ENCODE measurements at regions not wholly inside any gene's neighbourhood (a gene's known extent, or its start where the extent isn't known, plus 50 kb on each side); places are given as distances from the start of the nearest gene placed in this dataset.
"Not testable (repeated sequence)": the region's sequence is repeated elsewhere in the genome, so short reads cannot be mapped to it uniquely, and the experiment has no call there.

DNA sequence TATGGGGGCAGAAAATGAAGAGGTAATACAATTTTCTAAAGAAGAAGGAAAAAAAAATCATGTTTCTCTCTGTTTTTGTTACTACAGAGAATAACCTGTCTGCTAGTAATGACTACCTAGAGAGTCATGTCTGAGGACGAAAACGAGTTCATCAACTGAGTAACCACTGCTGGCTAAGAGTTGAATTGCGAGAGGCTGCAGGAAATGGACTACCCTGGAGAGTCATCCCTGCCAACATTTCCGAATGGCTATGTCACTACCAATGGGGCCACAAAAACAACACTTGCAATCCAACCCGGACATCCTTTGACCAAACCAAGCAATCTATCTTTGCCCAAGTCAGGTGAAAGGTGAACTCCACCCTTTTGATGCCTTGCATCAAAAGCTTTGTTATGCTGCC, 120.6 kb downstream of the FCRL5 start:
- H3K4me3 ChIP-seq (ENCODE audit: low read length) = no peak overlapping the region
- H3K9me3 ChIP-seq (ENCODE audit: control insufficient read depth, low read length) = no peaks in the 10 kb centered on the region
- H3K36me3 ChIP-seq (ENCODE audit: control insufficient read depth, insufficient read depth, low read length, severe bottlenecking) = no peaks in the 10 kb centered on the region
- H3K27me3 ChIP-seq (replicated peaks; ENCODE audit: control insufficient read depth, insufficient read depth, low read length) = no peaks in the 10 kb centered on the region
- H3K4me1 ChIP-seq (ENCODE audit: control insufficient read depth, insufficient read depth, low read length) = no peaks in the 10 kb centered on the region
- H3K9ac ChIP-seq (ENCODE audit: low read length) = no peak overlapping the region
- no peak for DNase-seq (ENCODE audit: low read depth)

DNA sequence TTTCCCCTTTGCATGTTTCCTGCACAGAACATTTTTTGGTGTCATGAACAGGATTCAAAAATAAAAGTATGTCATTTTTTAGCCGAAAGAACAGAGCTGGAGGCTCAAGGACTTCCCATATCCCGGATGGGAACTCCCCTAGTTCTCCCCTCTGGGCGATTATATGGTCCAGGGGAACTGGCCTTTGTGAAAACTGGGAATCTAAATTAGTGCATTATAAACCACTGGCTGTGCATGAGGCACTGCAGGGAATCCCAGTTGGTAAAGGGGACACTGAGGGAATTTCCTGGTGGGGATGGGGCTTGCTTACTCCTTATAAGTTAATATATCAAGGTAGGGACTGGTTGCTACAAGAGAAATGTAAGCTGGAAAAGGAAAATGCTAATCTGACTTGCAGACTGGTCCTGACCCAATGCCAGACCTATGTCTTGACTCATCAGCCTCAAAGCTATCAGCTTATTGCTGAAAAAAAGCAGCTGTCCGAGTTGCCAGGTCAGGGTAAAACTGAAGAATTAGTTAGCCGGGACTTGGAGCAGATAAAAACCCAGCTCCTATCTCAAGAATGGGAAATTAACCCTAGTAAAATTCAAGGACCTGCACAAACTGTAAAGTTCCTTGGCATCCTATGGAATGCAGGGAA, 122.6 kb downstream of the FCRL5 start:
- Histone ChIP-seq H3K27me3 (replicated peaks; ENCODE audit: control insufficient read depth, insufficient read depth, low read length) (no peaks in the 10 kb centered on the region), H3K9ac (ENCODE audit: low read length) (no peak overlapping the region), H3K9me3 (ENCODE audit: control insufficient read depth, low read length) (no peaks in the 10 kb centered on the region), H3K4me3 (ENCODE audit: low read length) (no peak overlapping the region), H3K36me3 (ENCODE audit: control insufficient read depth, insufficient read depth, low read length, severe bottlenecking) (no peaks in the 10 kb centered on the region), H3K4me1 (ENCODE audit: control insufficient read depth, insufficient read depth, low read length) (no peaks in the 10 kb centered on the region)
- DNase-seq (ENCODE audit: low read depth) = peak; percentile 8

DNA sequence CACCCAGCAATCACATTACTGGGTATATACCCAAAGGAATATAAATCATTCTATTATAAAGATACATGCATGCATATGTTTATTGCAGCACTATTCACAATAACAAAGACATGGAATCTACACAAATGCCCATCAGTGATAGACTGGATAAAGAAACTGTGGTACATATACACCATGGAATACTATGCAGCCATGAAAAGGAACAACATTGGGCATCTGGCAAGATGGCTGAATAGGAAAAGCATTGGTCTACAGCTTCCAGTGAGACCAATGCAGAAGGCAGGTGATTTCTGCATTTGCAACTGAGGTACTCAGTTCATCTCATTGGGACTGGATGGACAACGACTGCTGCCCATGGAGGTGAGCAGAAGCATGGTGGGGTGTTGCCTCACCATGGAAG, 128.6 kb downstream of the FCRL5 start:
- DNase-seq (ENCODE audit: low read depth); H3K9me3 ChIP-seq (ENCODE audit: control insufficient read depth, low read length); H3K36me3 ChIP-seq (ENCODE audit: control insufficient read depth, insufficient read depth, low read length, severe bottlenecking); H3K4me1 ChIP-seq (ENCODE audit: control insufficient read depth, insufficient read depth, low read length); H3K4me3 ChIP-seq (ENCODE audit: low read length); H3K27me3 ChIP-seq (replicated peaks; ENCODE audit: control insufficient read depth, insufficient read depth, low read length); H3K9ac ChIP-seq (ENCODE audit: low read length): not testable (repeated sequence)

DNA sequence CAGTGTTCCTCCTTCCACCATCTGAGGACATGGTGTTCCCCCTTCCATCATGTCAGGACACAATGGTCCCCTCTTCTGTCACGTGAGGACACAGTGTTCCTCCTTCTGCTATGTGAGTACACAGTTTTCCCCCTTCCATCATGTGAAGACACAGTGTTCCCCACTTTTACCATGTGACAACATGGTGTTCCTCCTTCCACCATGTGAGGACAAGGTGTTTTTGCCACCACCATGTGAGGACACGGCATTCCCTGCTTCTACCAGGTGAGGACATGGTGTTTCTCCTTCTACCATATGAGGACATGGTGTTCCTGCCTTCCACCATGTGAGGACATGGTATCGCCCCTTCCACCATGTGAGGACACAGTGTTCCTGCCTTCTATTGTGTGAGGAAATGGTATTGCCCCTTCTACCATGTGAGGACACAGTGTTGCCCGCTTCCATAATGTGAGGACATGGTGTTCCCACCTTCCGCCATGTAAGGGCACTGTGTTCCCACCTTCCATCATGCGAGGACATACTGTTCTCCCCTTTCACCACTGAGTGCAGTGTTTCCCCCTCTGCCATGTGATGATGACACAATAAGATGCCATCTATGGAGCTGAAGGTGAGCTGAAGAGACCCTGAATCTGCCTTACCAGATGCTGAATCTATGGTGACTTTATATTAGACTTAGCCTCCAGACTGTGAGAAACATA, 132.3 kb downstream of the FCRL5 start:
- Histone ChIP-seq H3K27me3 (replicated peaks; ENCODE audit: control insufficient read depth, insufficient read depth, low read length) (peaks cover 36% of the 10 kb centered on the region), H3K4me3 (ENCODE audit: low read length) (no peak overlapping the region), H3K9ac (ENCODE audit: low read length) (no peak overlapping the region), H3K4me1 (ENCODE audit: control insufficient read depth, insufficient read depth, low read length) (no peaks in the 10 kb centered on the region), H3K36me3 (ENCODE audit: control insufficient read depth, insufficient read depth, low read length, severe bottlenecking) (no peaks in the 10 kb centered on the region), H3K9me3 (ENCODE audit: control insufficient read depth, low read length) (no peaks in the 10 kb centered on the region)
- DNase-seq (ENCODE audit: low read depth) = no peak

DNA sequence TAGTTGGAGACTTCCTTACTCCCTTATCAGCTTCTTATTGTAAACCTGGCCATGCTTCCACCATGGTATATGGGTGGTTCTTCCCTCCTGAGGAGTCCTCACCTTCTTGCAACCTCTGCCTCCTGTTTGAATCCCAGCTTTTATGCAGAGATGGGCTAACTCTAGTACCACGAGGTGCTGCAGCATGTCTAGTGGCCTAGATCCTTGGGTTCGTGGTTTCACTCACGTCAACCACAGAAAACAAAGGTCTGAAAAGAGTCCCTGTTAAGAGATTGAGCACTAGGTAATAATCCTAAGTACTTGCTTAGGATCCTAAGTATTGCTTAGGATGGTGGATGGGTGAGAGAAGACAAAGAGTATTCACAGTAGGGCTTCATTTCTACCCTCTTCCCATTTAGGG, 133.7 kb downstream of the FCRL5 start:
- Histone ChIP-seq H3K27me3 (replicated peaks; ENCODE audit: control insufficient read depth, insufficient read depth, low read length) (peaks cover 36% of the 10 kb centered on the region), H3K4me1 (ENCODE audit: control insufficient read depth, insufficient read depth, low read length) (no peaks in the 10 kb centered on the region), H3K9ac (ENCODE audit: low read length) (no peak overlapping the region), H3K4me3 (ENCODE audit: low read length) (no peak overlapping the region), H3K9me3 (ENCODE audit: control insufficient read depth, low read length) (no peaks in the 10 kb centered on the region), H3K36me3 (ENCODE audit: control insufficient read depth, insufficient read depth, low read length, severe bottlenecking) (no peaks in the 10 kb centered on the region)
- DNase-seq (ENCODE audit: low read depth) = no peak

DNA sequence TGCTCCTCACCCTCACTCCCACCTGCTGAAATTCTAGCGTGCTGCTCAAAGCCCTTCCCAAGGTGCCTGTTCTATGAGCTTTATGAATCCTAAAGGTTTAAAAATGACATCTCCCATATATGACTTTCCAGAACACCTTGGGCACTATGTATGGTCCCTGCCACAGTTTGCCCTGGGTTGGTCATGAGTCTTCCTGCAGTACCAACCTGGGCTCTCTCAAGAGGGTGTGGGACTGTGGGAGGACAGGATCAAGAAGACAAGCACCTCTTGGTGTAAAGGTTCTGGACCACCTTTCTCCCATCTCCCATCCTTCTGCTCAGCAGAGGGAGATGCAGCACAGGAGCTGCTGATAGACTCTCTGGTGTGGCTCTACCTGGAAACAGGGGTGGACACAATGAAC, 134.1 kb downstream of the FCRL5 start:
- Histone ChIP-seq H3K4me1 (ENCODE audit: control insufficient read depth, insufficient read depth, low read length) (no peaks in the 10 kb centered on the region), H3K36me3 (ENCODE audit: control insufficient read depth, insufficient read depth, low read length, severe bottlenecking) (no peaks in the 10 kb centered on the region), H3K4me3 (ENCODE audit: low read length) (no peak overlapping the region), H3K27me3 (replicated peaks; ENCODE audit: control insufficient read depth, insufficient read depth, low read length) (peaks cover 36% of the 10 kb centered on the region), H3K9me3 (ENCODE audit: control insufficient read depth, low read length) (no peaks in the 10 kb centered on the region), H3K9ac (ENCODE audit: low read length) (no peak overlapping the region)
- DNase-seq (ENCODE audit: low read depth) = no peak

DNA sequence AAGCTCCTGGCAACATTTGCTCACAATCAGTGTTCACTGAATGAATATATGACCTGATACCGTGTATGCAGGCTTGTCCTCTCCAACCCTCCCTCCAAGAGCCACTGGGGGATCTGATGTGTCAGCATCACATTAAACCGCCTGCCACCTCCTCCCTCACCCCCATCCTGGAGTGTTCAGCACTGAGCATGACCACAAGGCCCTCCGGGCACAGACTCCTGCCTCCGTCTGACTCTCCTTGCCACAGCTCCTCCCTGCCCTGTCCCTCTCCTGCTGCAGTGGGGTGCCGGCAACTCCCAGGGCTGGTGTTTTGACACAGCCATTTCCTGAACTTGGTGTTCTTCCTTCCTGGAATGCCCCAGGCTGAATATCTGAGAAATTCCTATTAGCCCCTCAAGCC, 136.7 kb downstream of the FCRL5 start:
- Histone ChIP-seq H3K4me3 (ENCODE audit: low read length) (no peak overlapping the region), H3K27me3 (replicated peaks; ENCODE audit: control insufficient read depth, insufficient read depth, low read length) (peaks cover 42% of the 10 kb centered on the region), H3K9me3 (ENCODE audit: control insufficient read depth, low read length) (no peaks in the 10 kb centered on the region), H3K4me1 (ENCODE audit: control insufficient read depth, insufficient read depth, low read length) (no peaks in the 10 kb centered on the region), H3K36me3 (ENCODE audit: control insufficient read depth, insufficient read depth, low read length, severe bottlenecking) (no peaks in the 10 kb centered on the region), H3K9ac (ENCODE audit: low read length) (no peak overlapping the region)
- DNase-seq (ENCODE audit: low read depth) = no peak

DNA sequence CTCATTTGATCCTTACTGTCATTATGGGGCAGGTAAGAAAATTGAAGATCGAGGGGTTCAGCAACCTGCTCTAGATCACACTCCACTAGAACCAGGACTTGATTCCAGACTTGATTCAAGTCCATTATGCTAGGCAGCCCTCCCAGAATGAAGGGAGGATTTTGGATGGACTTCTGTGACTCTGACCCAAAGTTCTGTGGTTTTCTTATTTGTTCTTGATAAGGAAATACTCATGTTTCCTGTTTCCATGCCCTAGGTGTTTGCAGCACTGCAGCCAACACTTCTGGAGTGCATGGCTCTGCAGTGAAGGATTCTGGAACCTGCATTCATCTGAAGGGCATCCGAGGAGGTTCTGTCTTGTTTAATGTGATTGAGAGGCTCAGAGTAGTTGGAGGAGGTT, 140.0 kb downstream of the FCRL5 start:
- H3K4me1 ChIP-seq (ENCODE audit: control insufficient read depth, insufficient read depth, low read length) = no peaks in the 10 kb centered on the region
- no peak overlapping the region for H3K9ac ChIP-seq (ENCODE audit: low read length)

DNA sequence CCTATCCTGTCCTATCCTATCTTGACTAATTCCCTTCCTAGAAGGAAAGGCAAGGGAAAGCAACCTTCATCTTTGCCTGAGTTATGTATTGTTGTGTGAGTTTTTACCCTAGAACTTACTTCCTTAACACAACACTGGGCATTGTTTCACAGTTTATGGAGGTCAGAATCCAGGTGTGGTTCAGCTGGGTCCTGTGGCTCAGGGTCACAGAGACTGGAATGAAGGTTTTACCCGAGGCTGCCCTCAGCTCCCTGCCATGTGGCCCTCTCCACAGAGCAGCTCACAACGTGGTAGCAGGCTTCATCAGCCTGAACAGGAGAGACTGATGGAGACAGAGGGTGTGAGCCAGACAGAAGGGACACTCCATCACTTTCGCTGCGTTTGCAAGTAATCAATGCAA, 140.5 kb downstream of the FCRL5 start:
- H3K27me3 ChIP-seq (replicated peaks; ENCODE audit: control insufficient read depth, insufficient read depth, low read length) = peaks cover 26% of the 10 kb centered on the region
- H3K4me1 ChIP-seq (ENCODE audit: control insufficient read depth, insufficient read depth, low read length) = no peaks in the 10 kb centered on the region
- peaks cover 3% of the 10 kb centered on the region for H3K9me3 ChIP-seq (ENCODE audit: control insufficient read depth, low read length)
- H3K9ac ChIP-seq (ENCODE audit: low read length) = no peak overlapping the region
- no peak for DNase-seq (ENCODE audit: low read depth)
- no peaks in the 10 kb centered on the region for H3K36me3 ChIP-seq (ENCODE audit: control insufficient read depth, insufficient read depth, low read length, severe bottlenecking)
- no peak overlapping the region for H3K4me3 ChIP-seq (ENCODE audit: low read length)

More for the DNA sequence above, 140.0 kb downstream of the FCRL5 start:
- peaks cover 32% of the 10 kb centered on the region for H3K27me3 ChIP-seq (replicated peaks; ENCODE audit: control insufficient read depth, insufficient read depth, low read length)
- no peaks in the 10 kb centered on the region for H3K36me3 ChIP-seq (ENCODE audit: control insufficient read depth, insufficient read depth, low read length, severe bottlenecking)
- no peak overlapping the region for H3K4me3 ChIP-seq (ENCODE audit: low read length)
- H3K9me3 ChIP-seq (ENCODE audit: control insufficient read depth, low read length) = peaks cover 3% of the 10 kb centered on the region
- no peak for DNase-seq (ENCODE audit: low read depth)

DNA sequence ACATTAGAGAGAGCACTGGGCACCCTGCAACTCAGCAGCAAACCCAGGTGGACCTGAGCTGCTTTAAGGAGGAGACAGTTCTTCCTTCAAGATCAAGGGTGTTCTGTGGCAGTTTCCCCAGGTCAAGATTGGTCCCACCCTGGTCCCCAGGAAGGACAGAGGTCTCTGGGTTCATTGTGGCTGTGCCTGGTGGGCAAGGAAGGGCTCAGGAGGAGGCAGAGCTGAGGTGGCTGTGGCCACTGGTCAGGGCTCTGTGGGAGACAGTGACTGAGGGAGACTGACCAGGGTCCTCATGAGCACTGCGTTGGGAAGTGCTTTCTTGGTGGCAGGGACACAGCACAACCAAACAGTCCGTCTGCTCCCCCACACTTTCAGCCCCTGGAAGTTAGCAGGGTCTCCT, 141.3 kb downstream of the FCRL5 start:
- H3K36me3 ChIP-seq (ENCODE audit: control insufficient read depth, insufficient read depth, low read length, severe bottlenecking) = no peaks in the 10 kb centered on the region
- no peaks in the 10 kb centered on the region for H3K4me1 ChIP-seq (ENCODE audit: control insufficient read depth, insufficient read depth, low read length)
- no peak overlapping the region for H3K9ac ChIP-seq (ENCODE audit: low read length)
- H3K9me3 ChIP-seq (ENCODE audit: control insufficient read depth, low read length) = peaks cover 3% of the 10 kb centered on the region
- peaks cover 19% of the 10 kb centered on the region for H3K27me3 ChIP-seq (replicated peaks; ENCODE audit: control insufficient read depth, insufficient read depth, low read length)
- H3K4me3 ChIP-seq (ENCODE audit: low read length) = no peak overlapping the region
- no peak for DNase-seq (ENCODE audit: low read depth)

DNA sequence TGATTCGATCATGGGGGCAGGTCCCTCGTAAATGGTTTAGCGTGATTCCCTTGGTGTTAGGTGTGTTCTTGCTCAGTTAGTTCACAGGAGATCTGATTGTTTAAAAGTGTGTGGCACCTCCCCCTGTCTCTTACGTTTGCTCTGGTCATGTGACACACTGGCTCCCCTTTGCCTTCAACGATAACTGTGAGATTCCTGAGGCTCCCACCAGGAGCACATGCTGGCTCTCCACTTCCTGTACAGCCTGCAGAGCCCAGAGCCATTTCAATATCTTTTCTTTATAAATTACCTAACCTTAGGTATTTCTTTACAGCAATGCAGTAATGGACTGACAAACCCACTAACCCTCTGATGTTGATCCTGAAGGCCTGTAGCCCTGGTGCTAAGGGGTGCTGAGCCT, 141.9 kb downstream of the FCRL5 start:
- Histone ChIP-seq H3K27me3 (replicated peaks; ENCODE audit: control insufficient read depth, insufficient read depth, low read length) (peaks cover 18% of the 10 kb centered on the region), H3K4me1 (ENCODE audit: control insufficient read depth, insufficient read depth, low read length) (no peaks in the 10 kb centered on the region), H3K9me3 (ENCODE audit: control insufficient read depth, low read length) (peaks cover 3% of the 10 kb centered on the region), H3K9ac (ENCODE audit: low read length) (no peak overlapping the region), H3K4me3 (ENCODE audit: low read length) (no peak overlapping the region), H3K36me3 (ENCODE audit: control insufficient read depth, insufficient read depth, low read length, severe bottlenecking) (no peaks in the 10 kb centered on the region)
- no peak for DNase-seq (ENCODE audit: low read depth)

DNA sequence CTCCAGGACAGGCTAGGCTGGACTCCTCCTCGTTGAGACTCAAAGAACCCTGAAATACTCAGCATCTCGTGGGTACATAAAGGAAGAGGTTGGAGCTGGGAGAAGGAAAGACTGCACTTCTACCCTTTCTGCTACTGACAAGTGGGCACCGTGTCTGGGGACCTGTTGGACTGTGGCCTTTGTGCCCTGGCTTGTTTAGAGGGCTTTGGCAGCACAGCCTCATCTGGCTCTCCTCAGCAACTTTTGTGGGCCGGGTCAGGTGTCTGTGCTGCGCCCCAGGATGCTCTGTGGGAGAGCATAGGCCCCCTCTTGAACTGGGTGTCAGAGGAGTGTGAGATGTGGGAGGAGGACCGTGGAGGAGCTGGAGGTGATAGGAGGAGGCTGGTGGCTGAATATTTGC, 142.4 kb downstream of the FCRL5 start:
- H3K36me3 ChIP-seq (ENCODE audit: control insufficient read depth, insufficient read depth, low read length, severe bottlenecking) = no peaks in the 10 kb centered on the region
- DNase-seq (ENCODE audit: low read depth) = no peak
- no peaks in the 10 kb centered on the region for H3K4me1 ChIP-seq (ENCODE audit: control insufficient read depth, insufficient read depth, low read length)
- peaks cover 18% of the 10 kb centered on the region for H3K27me3 ChIP-seq (replicated peaks; ENCODE audit: control insufficient read depth, insufficient read depth, low read length)
- H3K4me3 ChIP-seq (ENCODE audit: low read length) = no peak overlapping the region
- no peak overlapping the region for H3K9ac ChIP-seq (ENCODE audit: low read length)
- peaks cover 3% of the 10 kb centered on the region for H3K9me3 ChIP-seq (ENCODE audit: control insufficient read depth, low read length)
